ENCODE measurements at regions not wholly inside any gene's neighbourhood (a gene's known extent, or its start where the extent isn't known, plus 50 kb on each side); places are given as distances from the start of the nearest gene placed in this dataset.

GRCh38 chr5:2909035-2909434, 157.6 kb upstream of the IRX2 start:
- H3K27ac Mint-ChIP-seq: no peak overlapping the region
- Histone ChIP-seq H4K20me1 (replicated peaks; ENCODE audit: insufficient read depth) (no peaks in the 10 kb centered on the region), H3K4me3 (no peak overlapping the region), H3K4me1 (ENCODE audit: insufficient read depth) (peaks cover 6% of the 10 kb centered on the region; the same call in 1 of the 2 replicates), H3K79me2 (replicated peaks; ENCODE audit: insufficient read depth) (no peaks in the 10 kb centered on the region), H3K36me3 (ENCODE audit: insufficient read depth) (no peaks in the 10 kb centered on the region), H3F3A (replicated peaks; ENCODE audit: low read depth) (no peaks in the 10 kb centered on the region; the same call in 1 of the 2 replicates), H3K27ac (ENCODE audit: low read depth) (no peak overlapping the region), H3K9me2 (ENCODE audit: insufficient read depth) (no peaks in the 10 kb centered on the region), H2AFZ (peak overlapping the region; percentile 92), H3K4me2 (no peak overlapping the region), H3K27me3 (ENCODE audit: insufficient read depth) (peaks cover 15% of the 10 kb centered on the region)
- peaks cover 11% of the 10 kb centered on the region; the same call in 2 of the 3 replicates for H3K4me1 Mint-ChIP-seq
- peaks cover 13% of the 10 kb centered on the region for H3K27me3 Mint-ChIP-seq (ENCODE audit: insufficient read depth, low read depth, poor library complexity)
- H3K36me3 Mint-ChIP-seq (ENCODE audit: low read depth): no peaks in the 10 kb centered on the region
- DNase-seq (ENCODE audit: low spot score): no peak
- no peak for ATAC-seq
- no peaks in the 10 kb centered on the region for H3K9me3 Mint-ChIP-seq
- TF ChIP-seq JUNB (IDR thresholded peaks at IDR 0.05; ENCODE audit: unreplicated experiment) (no peak), ZNF331 (CRISPR knock-in tag; IDR thresholded peaks at IDR 0.05; ENCODE audit: low read depth) (no peak), ZNF114 (CRISPR knock-in tag; IDR thresholded peaks at IDR 0.05) (no peak), REST (IDR thresholded peaks at IDR 0.05; ENCODE audit: unreplicated experiment) (no peak), CTCF (conservative IDR thresholded peaks at IDR 0.05; ENCODE audit: low read depth in 2 of 2) (no peak), ZNF462 (CRISPR knock-in tag; IDR thresholded peaks at IDR 0.05) (no peak), STAT1 (IDR thresholded peaks at IDR 0.05; ENCODE audit: unreplicated experiment) (no peak), ETS1 (IDR thresholded peaks at IDR 0.05) (no peak), CREB1 (CRISPR knock-in tag; IDR thresholded peaks at IDR 0.05; ENCODE audit: low read depth) (no peak), EZH2phosphoT487 (IDR thresholded peaks at IDR 0.05; ENCODE audit: unreplicated experiment) (no peak), POLR2AphosphoS5 (IDR thresholded peaks at IDR 0.05; ENCODE audit: low read depth) (no peak), EZH2 (IDR thresholded peaks at IDR 0.05; ENCODE audit: low read depth, unreplicated experiment) (no peak), NANOG (IDR thresholded peaks at IDR 0.05; ENCODE audit: borderline replicate concordance) (no peak)
- no peak overlapping the region for H3K4me3 Mint-ChIP-seq
